ENCODE measurements at regions not wholly inside any gene's neighbourhood (a gene's known extent, or its start where the extent isn't known, plus 50 kb on each side); places are given as distances from the start of the nearest gene placed in this dataset.

- TF ChIP-seq POLR2AphosphoS5 (IDR thresholded peaks at IDR 0.05; ENCODE audit: low read depth) (no peak), GABPA (IDR thresholded peaks at IDR 0.05; ENCODE audit: low read depth) (no peak), SPI1 (IDR thresholded peaks at IDR 0.05; ENCODE audit: borderline replicate concordance, low read depth) (no peak), CTCF (IDR thresholded peaks at IDR 0.05; ENCODE audit: insufficient read depth, low read length) (no peak)
- TF ChIP-seq, protein P1, sequence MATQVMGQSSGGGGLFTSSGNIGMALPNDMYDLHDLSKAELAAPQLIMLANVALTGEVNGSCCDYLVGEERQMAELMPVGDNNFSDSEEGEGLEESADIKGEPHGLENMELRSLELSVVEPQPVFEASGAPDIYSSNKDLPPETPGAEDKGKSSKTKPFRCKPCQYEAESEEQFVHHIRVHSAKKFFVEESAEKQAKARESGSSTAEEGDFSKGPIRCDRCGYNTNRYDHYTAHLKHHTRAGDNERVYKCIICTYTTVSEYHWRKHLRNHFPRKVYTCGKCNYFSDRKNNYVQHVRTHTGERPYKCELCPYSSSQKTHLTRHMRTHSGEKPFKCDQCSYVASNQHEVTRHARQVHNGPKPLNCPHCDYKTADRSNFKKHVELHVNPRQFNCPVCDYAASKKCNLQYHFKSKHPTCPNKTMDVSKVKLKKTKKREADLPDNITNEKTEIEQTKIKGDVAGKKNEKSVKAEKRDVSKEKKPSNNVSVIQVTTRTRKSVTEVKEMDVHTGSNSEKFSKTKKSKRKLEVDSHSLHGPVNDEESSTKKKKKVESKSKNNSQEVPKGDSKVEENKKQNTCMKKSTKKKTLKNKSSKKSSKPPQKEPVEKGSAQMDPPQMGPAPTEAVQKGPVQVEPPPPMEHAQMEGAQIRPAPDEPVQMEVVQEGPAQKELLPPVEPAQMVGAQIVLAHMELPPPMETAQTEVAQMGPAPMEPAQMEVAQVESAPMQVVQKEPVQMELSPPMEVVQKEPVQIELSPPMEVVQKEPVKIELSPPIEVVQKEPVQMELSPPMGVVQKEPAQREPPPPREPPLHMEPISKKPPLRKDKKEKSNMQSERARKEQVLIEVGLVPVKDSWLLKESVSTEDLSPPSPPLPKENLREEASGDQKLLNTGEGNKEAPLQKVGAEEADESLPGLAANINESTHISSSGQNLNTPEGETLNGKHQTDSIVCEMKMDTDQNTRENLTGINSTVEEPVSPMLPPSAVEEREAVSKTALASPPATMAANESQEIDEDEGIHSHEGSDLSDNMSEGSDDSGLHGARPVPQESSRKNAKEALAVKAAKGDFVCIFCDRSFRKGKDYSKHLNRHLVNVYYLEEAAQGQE (IDR thresholded peaks at IDR 0.05; ENCODE audit: insufficient replicate concordance, low read depth), result no peak
- Histone ChIP-seq H3K4me3 (replicated peaks; ENCODE audit: insufficient read depth, low read length) (no peak overlapping the region), H3K27ac (replicated peaks) (no peak overlapping the region), H3K27me3 (ENCODE audit: insufficient read depth, poor library complexity, severe bottlenecking) (no peaks in the 10 kb centered on the region)
- DNase-seq (ENCODE audit: low read depth in 1 of 2, low spot score in 1 of 2), result no peak
Measured at GRCh38 chr2:35548171-35548570, 807.4 kb upstream of the CRIM1 start.

DNA sequence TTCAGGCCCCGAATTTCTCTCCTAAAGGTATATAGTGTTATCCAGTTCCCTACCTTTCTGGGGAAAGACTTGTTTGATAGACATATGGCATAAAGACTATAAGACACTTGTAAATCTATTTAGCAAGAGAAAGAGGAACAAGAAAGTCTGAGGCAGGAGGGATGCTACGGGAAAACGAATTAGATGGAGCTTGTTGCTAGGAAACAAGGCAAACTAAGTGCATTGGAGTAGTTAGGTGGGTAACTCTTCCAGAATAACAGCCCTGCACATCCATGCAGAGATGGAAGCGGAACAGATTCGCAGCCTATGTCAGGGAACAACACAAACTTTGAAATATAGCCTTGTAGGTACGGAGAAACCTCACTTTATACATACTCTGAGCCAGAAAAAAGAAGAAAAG lies 810.3 kb upstream of the CRIM1 start:
- no peak overlapping the region for H3K4me3 ChIP-seq (replicated peaks; ENCODE audit: insufficient read depth, low read length)
- no peaks in the 10 kb centered on the region for H3K27me3 ChIP-seq (ENCODE audit: insufficient read depth, poor library complexity, severe bottlenecking)
- no peak for DNase-seq (ENCODE audit: low read depth in 1 of 2, low spot score in 1 of 2)
- H3K27ac ChIP-seq (replicated peaks), result no peak overlapping the region
- TF ChIP-seq, protein P1 (IDR thresholded peaks at IDR 0.05; ENCODE audit: insufficient replicate concordance, low read depth), result no peak
- TF ChIP-seq CTCF (IDR thresholded peaks at IDR 0.05; ENCODE audit: insufficient read depth, low read length), result no peak
- no peak for TF ChIP-seq GABPA (IDR thresholded peaks at IDR 0.05; ENCODE audit: low read depth)

- H3K27ac ChIP-seq (replicated peaks), result no peak overlapping the region
- no peak for TF ChIP-seq POLR2AphosphoS5 (IDR thresholded peaks at IDR 0.05; ENCODE audit: low read depth)
- TF ChIP-seq CTCF (IDR thresholded peaks at IDR 0.05; ENCODE audit: insufficient read depth, low read length), result no peak
- no peak for TF ChIP-seq GABPA (IDR thresholded peaks at IDR 0.05; ENCODE audit: low read depth)
- TF ChIP-seq SPI1 (IDR thresholded peaks at IDR 0.05; ENCODE audit: borderline replicate concordance, low read depth), result no peak
- TF ChIP-seq, protein P1 (IDR thresholded peaks at IDR 0.05; ENCODE audit: insufficient replicate concordance, low read depth), result no peak
- H3K4me3 ChIP-seq (replicated peaks; ENCODE audit: insufficient read depth, low read length), result no peak overlapping the region
- H3K27me3 ChIP-seq (ENCODE audit: insufficient read depth, poor library complexity, severe bottlenecking), result no peaks in the 10 kb centered on the region
- no peak for DNase-seq (ENCODE audit: low read depth in 1 of 2, low spot score in 1 of 2)
Measured at GRCh38 chr2:35538796-35539195, 816.8 kb upstream of the CRIM1 start.

All from HL-60 (cell line).